ENCODE measurements at regions not wholly inside any gene's neighbourhood (a gene's known extent, or its start where the extent isn't known, plus 50 kb on each side); places are given as distances from the start of the nearest gene placed in this dataset.
"Not testable (repeated sequence)": the region's sequence is repeated elsewhere in the genome, so short reads cannot be mapped to it uniquely, and the experiment has no call there.

DNA sequence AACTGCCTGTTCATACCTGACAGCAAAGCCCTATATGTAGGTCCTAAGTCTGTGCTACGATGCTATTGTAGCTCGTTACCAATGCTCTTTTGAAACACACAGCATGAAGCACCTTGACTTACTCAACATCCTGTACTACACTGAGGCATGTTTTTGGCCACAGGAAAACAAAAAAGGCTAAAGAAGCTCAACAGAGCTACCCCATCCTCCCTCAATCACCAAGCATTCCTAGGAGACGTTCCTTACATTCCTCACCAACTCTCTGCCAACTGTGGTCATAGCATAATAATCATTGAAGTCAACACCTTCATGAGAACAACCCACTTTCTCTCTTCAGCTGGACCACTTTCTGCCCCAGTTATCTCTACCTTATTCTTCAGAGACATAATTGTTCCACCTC is 73.7 kb upstream of the SLC25A43 start (continued):
- TF ChIP-seq, protein P1, sequence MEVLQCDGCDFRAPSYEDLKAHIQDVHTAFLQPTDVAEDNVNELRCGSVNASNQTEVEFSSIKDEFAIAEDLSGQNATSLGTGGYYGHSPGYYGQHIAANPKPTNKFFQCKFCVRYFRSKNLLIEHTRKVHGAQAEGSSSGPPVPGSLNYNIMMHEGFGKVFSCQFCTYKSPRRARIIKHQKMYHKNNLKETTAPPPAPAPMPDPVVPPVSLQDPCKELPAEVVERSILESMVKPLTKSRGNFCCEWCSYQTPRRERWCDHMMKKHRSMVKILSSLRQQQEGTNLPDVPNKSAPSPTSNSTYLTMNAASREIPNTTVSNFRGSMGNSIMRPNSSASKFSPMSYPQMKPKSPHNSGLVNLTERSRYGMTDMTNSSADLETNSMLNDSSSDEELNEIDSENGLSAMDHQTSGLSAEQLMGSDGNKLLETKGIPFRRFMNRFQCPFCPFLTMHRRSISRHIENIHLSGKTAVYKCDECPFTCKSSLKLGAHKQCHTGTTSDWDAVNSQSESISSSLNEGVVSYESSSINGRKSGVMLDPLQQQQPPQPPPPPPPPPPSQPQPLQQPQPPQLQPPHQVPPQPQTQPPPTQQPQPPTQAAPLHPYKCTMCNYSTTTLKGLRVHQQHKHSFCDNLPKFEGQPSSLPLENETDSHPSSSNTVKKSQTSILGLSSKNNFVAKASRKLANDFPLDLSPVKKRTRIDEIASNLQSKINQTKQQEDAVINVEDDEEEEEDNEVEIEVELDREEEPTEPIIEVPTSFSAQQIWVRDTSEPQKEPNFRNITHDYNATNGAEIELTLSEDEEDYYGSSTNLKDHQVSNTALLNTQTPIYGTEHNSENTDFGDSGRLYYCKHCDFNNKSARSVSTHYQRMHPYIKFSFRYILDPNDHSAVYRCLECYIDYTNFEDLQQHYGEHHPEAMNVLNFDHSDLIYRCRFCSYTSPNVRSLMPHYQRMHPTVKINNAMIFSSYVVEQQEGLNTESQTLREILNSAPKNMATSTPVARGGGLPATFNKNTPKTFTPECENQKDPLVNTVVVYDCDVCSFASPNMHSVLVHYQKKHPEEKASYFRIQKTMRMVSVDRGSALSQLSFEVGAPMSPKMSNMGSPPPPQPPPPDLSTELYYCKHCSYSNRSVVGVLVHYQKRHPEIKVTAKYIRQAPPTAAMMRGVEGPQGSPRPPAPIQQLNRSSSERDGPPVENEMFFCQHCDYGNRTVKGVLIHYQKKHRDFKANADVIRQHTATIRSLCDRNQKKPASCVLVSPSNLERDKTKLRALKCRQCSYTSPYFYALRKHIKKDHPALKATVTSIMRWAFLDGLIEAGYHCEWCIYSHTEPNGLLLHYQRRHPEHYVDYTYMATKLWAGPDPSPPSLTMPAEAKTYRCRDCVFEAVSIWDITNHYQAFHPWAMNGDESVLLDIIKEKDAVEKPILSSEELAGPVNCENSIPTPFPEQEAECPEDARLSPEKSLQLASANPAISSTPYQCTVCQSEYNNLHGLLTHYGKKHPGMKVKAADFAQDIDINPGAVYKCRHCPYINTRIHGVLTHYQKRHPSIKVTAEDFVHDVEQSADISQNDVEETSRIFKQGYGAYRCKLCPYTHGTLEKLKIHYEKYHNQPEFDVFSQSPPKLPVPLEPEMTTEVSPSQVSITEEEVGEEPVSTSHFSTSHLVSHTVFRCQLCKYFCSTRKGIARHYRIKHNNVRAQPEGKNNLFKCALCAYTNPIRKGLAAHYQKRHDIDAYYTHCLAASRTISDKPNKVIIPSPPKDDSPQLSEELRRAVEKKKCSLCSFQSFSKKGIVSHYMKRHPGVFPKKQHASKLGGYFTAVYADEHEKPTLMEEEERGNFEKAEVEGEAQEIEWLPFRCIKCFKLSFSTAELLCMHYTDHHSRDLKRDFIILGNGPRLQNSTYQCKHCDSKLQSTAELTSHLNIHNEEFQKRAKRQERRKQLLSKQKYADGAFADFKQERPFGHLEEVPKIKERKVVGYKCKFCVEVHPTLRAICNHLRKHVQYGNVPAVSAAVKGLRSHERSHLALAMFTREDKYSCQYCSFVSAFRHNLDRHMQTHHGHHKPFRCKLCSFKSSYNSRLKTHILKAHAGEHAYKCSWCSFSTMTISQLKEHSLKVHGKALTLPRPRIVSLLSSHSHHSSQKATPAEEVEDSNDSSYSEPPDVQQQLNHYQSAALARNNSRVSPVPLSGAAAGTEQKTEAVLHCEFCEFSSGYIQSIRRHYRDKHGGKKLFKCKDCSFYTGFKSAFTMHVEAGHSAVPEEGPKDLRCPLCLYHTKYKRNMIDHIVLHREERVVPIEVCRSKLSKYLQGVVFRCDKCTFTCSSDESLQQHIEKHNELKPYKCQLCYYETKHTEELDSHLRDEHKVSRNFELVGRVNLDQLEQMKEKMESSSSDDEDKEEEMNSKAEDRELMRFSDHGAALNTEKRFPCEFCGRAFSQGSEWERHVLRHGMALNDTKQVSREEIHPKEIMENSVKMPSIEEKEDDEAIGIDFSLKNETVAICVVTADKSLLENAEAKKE (CRISPR knock-in tag; IDR thresholded peaks at IDR 0.05): no peak
- TF ChIP-seq ZNF331 (CRISPR knock-in tag; IDR thresholded peaks at IDR 0.05; ENCODE audit: low read depth) (no peak), CREB1 (CRISPR knock-in tag; IDR thresholded peaks at IDR 0.05; ENCODE audit: low read depth) (no peak), JUNB (IDR thresholded peaks at IDR 0.05; ENCODE audit: unreplicated experiment) (no peak)
- TF ChIP-seq, protein P2, sequence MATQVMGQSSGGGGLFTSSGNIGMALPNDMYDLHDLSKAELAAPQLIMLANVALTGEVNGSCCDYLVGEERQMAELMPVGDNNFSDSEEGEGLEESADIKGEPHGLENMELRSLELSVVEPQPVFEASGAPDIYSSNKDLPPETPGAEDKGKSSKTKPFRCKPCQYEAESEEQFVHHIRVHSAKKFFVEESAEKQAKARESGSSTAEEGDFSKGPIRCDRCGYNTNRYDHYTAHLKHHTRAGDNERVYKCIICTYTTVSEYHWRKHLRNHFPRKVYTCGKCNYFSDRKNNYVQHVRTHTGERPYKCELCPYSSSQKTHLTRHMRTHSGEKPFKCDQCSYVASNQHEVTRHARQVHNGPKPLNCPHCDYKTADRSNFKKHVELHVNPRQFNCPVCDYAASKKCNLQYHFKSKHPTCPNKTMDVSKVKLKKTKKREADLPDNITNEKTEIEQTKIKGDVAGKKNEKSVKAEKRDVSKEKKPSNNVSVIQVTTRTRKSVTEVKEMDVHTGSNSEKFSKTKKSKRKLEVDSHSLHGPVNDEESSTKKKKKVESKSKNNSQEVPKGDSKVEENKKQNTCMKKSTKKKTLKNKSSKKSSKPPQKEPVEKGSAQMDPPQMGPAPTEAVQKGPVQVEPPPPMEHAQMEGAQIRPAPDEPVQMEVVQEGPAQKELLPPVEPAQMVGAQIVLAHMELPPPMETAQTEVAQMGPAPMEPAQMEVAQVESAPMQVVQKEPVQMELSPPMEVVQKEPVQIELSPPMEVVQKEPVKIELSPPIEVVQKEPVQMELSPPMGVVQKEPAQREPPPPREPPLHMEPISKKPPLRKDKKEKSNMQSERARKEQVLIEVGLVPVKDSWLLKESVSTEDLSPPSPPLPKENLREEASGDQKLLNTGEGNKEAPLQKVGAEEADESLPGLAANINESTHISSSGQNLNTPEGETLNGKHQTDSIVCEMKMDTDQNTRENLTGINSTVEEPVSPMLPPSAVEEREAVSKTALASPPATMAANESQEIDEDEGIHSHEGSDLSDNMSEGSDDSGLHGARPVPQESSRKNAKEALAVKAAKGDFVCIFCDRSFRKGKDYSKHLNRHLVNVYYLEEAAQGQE (IDR thresholded peaks at IDR 0.05; ENCODE audit: unreplicated experiment): no peak

DNA sequence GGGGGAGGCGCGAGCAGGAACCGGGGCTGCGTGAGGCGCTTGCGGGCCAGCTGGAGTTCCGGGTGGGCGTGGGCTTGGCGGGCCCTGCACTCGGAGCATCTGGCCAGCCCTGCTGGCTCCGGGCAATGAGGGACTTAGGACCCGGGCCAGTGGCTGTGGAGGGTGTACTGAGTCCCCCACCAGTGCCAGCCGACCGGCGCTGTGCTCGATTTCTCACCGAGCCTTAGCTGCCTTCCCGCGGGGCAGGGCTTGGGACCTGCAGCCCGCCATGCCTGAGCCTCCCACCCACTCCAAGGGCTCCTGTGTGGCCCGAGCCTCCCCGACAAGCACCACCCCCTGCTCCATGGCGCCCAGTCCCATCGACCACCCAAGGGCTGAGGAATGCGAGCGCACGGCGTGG is 67.3 kb upstream of the SLC25A43 start:
- not testable (repeated sequence) for H3K79me2 ChIP-seq (replicated peaks; ENCODE audit: insufficient read depth); ATAC-seq; H3K4me1 Mint-ChIP-seq; H4K20me1 ChIP-seq (replicated peaks; ENCODE audit: insufficient read depth); H3K9me3 Mint-ChIP-seq; H3K36me3 Mint-ChIP-seq (ENCODE audit: low read depth); H3K9me2 ChIP-seq (ENCODE audit: insufficient read depth); H3K36me3 ChIP-seq (ENCODE audit: insufficient read depth); H2AFZ ChIP-seq; H3K4me2 ChIP-seq; H3K27ac ChIP-seq (ENCODE audit: low read depth); H3K27me3 ChIP-seq (ENCODE audit: insufficient read depth); H3K27me3 Mint-ChIP-seq (ENCODE audit: insufficient read depth, low read depth, poor library complexity); H3K4me1 ChIP-seq (ENCODE audit: insufficient read depth); H3K4me3 ChIP-seq; H3K4me3 Mint-ChIP-seq; DNase-seq (ENCODE audit: low spot score); H3K27ac Mint-ChIP-seq; H3F3A ChIP-seq (replicated peaks; ENCODE audit: low read depth)

DNA sequence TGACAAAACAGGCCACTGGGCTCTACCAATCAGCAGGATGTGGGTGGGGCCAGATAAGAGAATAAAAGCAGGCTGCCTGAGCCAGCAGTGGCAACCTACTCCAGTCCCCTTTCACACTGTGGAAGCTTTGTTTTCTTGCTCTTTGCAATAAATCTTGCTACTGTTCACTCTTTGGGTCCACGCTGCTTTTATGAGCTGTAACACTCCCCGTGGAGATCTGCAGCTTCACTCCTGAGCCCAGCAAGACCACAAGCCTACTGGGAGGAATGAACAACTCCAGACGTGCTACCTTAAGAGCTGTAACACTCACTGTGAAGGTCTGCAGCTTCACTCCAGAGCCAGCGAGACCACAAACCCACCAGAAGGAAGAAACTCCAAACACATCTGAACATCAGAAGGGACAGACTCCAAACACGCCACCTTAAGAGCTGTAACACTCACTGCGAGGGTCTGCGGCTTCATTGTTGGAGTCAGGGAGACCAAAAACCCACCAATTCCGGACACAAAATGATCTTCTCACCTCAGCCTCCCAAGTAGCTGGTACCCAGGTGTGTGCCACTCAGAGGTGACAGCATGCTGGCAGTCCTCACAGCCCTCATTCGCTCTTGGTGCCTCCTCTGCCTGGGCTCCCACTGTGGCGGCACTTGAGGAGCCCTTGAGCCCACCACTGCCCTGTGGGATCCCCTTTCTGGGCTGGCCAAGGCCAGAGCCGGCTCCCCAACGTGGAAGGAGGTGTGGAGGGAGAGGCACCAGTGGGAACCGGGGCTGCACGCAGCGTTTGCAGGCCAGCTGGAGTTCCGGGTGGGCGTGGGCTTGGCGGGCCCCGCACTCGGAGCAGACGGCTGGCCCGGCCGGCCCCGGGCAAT is 66.0 kb upstream of the SLC25A43 start:
- H3K27ac Mint-ChIP-seq; H3K27me3 Mint-ChIP-seq (ENCODE audit: insufficient read depth, low read depth, poor library complexity); H3K27ac ChIP-seq (ENCODE audit: low read depth); H3K36me3 Mint-ChIP-seq (ENCODE audit: low read depth); H3K4me3 ChIP-seq; H3K27me3 ChIP-seq (ENCODE audit: insufficient read depth); ATAC-seq; H3K4me1 Mint-ChIP-seq; H3K36me3 ChIP-seq (ENCODE audit: insufficient read depth); H3F3A ChIP-seq (replicated peaks; ENCODE audit: low read depth); H3K79me2 ChIP-seq (replicated peaks; ENCODE audit: insufficient read depth); H3K4me1 ChIP-seq (ENCODE audit: insufficient read depth); H3K4me2 ChIP-seq; DNase-seq (ENCODE audit: low spot score); H3K9me2 ChIP-seq (ENCODE audit: insufficient read depth); H2AFZ ChIP-seq; H3K9me3 Mint-ChIP-seq; H4K20me1 ChIP-seq (replicated peaks; ENCODE audit: insufficient read depth); H3K4me3 Mint-ChIP-seq: not testable (repeated sequence)

DNA sequence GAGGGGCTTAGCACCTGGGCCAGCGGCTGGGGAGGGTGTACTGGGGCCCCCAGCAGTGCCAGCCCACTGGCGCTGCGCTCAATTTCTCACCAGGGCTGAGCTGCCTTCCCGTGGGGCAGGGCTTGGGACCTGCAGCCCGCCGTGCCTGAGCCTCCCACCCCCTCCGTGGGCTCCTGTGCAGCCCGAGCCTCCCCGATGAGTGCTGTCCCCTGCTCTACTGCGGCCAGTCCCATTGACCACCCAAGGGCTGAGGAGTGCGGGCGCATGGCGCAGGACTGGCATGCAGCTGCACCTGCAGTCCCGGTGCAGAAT is 65.5 kb upstream of the SLC25A43 start:
- H3K27ac Mint-ChIP-seq; H4K20me1 ChIP-seq (replicated peaks; ENCODE audit: insufficient read depth); H3K4me1 Mint-ChIP-seq; H3K27me3 ChIP-seq (ENCODE audit: insufficient read depth); H3K4me3 ChIP-seq; H3K27me3 Mint-ChIP-seq (ENCODE audit: insufficient read depth, low read depth, poor library complexity); H3K36me3 ChIP-seq (ENCODE audit: insufficient read depth); H3K27ac ChIP-seq (ENCODE audit: low read depth); DNase-seq (ENCODE audit: low spot score); H3K9me2 ChIP-seq (ENCODE audit: insufficient read depth); H3F3A ChIP-seq (replicated peaks; ENCODE audit: low read depth); H3K36me3 Mint-ChIP-seq (ENCODE audit: low read depth); H3K9me3 Mint-ChIP-seq; ATAC-seq; H3K4me3 Mint-ChIP-seq; H3K4me2 ChIP-seq; H2AFZ ChIP-seq; H3K79me2 ChIP-seq (replicated peaks; ENCODE audit: insufficient read depth); H3K4me1 ChIP-seq (ENCODE audit: insufficient read depth): not testable (repeated sequence)
